GM21515 (cell line): ENCODE measurements at regions not wholly inside any gene's neighbourhood (a gene's known extent, or its start where the extent isn't known, plus 50 kb on each side); places are given as distances from the start of the nearest gene placed in this dataset.

ENCODE experiments used
- ATAC-seq: cut with Tn5 transposase; IDR thresholded peaks from one replicate; pipeline ENCODE4 v1.9.1; 2021; ENCODE audit not compliant: unreplicated experiment

DNA sequence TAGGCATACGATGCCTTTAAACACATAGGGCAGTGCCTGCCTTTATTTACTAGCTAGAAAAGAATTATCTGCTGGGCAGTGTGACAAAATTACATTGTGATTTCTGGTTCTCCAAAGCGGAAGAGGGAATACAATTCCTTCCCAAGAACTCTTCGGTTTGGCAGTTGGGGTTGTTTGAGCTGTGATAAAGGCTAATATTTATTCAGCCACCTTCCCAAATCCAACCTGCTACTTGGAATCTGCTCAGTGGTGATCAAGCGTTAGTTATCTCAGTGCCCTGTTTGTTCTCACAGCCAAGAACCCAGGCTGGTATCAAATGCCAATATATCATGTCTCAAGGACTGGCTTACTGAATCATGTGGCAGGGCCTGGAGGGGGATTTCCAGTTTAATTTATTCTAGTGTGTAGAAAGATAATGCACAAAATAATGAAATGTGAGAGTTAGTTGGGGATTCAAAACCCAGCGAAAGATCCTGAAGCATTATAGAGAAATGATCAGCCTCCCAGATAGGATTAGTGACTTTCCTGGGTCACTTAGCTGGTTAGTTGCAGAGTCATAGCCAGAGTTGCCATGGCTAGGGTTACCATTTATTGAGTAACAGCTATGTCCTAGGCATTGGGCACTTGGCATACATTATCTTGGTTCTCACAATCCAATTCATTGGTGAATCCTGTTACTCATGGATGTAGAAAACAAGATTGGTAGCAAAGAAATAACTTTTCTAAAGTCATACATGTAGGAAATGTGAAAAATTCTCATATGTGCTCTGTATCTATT lies 457.0 kb upstream of the KLF4 start:
- no peak for ATAC-seq

DNA sequence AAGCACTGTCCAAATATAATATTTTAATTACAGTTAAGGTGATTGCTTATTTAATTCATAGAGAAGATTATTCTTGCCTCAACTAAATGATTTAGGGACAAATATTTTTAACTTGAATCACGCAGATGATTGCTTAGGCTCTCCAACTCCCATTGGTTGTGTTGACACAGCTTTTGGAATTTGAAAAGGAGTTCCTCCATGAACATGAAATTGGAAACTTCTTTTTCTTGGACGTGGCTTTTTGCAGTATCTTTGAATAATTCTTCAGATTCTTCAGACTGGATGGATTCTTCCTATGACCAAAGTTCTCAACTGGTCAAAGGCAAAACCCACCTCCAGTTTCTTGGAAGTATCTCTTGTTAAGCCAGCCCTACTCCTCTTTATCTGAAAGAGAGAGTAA lies 456.4 kb upstream of the KLF4 start:
- ATAC-seq = no peak

DNA sequence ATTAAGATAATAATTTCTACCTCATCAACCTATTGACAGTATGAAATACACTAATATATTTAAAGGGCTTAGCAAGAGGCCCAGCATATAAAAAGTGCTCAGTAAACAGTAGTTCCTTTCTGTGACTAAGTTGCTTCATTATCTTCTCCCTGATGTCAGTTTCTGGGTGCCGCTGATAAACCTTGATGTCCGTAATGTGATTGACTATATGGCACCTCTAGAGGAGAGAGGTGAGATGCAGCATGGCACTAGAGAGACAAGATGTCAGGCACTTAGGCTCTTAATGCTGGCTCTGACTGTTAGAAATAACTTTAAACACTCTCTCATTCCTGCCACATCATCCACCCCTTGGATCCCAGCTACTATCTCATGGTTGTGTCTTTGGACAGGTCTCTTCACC lies 455.9 kb upstream of the KLF4 start:
- no peak for ATAC-seq

DNA sequence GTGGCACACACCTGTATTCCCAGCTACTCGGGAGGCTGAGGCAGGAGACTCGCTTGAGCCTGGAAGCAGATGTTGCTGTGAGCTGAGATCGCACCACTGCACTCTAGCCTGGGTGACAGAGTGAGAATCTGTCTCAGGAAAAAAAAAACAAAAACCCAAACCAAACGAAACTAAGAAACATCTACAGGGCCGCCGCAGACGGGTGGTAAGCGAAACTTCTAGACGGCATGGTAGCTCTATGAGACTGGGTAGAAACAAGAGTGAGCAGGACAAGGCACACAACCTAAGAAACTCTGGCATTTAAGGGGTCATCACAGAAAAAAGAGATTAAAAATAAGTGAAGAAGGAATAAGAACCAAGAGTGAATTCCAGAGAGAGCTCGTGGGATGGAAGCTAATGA lies 454.8 kb upstream of the KLF4 start:
- ATAC-seq = no peak

DNA sequence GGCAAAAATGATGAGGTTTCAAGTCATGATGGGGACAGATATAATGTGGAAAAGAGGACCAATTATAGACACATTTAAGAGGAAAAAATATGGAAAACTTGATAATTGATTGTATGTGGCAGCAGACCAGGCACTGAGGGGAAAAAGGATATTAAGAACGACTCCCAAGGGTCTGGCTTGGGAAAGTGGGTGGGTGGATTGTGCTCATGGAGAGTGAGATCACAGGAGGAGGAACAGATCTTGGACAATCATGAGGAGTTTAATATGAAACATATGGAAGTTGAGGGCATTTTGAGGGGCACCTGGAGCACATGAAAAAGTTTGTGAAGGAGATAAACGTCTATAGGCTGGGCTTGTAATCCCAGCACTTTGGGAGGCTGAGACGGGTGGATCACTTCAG lies 454.3 kb upstream of the KLF4 start:
- no peak for ATAC-seq

DNA sequence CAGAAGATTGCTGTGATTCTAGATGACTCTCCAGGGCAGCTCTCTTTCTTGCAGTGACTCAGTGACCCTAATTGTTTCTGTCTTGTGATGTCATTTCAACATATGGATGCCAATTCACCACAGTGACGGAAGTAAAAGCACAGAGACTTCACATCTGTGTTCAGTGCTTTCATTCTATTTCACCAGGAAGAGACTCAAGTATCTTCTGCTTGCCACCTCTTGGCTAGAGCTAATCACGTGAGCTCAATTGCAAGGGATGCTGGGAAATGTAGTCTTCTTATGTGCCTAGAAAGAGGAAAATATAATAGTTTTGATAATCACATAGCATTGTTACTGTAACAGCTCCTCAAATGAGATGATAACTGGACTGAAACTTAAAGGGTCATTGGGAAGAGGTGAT lies 453.3 kb upstream of the KLF4 start:
- peak; percentile 61 for ATAC-seq

DNA sequence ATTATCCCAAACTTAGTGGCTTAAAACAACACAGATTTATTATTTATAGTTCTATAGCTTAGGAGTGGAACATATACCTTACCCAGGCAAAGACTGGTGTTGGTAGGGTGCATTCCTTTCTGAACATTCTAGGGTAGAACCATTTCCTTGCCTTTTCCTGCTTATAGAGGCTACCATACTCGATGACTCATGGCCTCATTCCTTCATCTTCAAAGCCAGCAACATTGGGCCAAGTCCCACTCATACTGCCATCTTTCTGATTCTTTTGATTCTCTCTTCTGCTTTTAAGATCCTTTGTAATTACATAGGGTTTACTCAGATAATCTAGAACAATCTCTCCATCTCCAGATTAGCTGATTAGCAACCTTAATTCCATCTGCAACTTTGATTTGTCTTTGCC lies 452.7 kb upstream of the KLF4 start:
- no peak for ATAC-seq

DNA sequence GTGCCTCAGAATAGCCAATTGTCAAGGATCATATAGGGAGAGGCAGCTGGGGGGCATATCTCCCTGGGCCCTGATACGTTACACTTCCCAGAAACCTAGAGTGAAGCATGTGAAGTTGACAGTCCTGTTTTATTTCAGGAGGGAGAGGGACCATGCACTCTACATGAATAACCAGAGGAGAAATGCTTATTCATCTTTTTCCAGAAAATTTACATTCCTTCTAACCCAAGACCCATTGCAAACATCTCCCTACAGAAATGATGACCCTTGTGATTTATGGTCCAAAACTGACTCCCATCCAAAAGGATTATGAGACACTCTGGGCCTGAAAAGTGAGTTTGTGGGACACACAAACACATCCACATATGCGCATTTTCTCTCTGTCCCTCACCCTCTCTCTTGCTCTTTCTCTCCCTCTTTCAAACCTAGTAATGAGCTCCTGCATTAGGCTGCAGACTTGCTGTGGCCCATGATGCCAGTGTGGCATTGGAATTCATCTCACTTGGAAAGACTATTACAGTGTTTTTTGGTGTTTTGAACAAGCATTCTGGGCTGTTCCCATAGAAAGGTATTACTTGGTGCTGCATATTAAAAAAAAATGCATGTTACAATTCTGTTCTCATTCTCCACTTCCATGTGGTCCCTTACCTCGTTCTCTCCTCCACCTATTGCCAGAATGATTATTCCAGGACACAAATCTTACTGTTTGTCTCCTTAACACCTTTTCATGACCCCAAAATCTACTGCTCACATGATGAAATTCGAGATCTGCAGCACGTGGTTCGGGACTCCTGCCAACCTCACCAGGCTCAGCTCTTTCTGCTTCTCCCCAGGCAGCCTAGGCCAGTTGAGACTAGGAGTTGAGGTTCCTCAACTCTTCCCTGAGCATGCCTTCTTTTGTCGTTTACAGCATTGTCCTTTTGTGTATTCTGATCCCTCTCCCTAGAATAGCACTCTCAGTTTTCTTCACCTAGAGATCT lies 451.3 kb upstream of the KLF4 start:
- ATAC-seq = no peak

DNA sequence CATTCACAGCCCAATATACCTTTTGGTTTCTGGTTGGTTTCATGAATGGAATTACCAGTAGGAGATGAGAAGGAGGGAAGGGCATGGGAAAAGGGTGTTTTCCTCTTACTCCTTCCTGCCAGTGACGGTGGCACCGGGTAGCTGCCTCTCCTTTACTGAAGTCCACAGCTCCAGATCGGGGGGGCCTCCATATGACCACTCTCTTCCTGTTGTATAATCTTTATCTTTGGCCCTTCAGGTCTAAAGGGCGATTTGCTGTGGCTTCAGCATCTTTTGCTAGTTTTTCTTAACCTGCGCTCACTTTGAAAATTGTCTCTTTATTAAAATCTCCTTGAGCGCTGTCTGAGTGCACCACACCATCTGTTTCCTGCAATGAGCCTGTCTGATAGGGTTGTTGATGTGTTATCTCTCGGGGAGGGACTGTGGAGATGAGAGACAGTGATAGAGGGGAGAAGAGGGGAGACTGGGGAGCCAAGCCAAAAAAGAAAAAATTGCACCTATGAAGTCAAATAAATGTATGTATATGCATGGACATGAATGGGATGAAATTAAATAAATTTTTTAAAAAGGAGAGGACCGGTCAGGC lies 449.3 kb upstream of the KLF4 start:
- ATAC-seq = no peak

DNA sequence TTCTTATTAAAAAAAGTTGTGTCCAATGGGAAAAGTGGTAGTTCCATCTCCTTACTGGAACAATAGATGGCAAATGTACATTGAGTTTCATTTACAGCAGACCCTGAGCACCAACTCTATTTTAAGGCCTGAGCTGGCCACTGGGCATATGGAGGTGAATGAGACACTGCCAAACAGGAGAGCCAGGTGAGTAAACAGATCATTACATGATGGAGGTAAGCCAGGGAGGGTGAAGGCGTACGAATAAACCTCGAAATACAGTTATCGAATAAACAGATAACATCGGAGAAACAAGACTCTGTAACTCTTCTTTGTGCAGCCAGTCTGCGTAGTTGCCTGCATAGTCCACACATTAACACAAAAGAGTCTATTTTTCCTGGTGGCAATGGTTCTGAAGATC lies 446.4 kb upstream of the KLF4 start:
- no peak for ATAC-seq

DNA sequence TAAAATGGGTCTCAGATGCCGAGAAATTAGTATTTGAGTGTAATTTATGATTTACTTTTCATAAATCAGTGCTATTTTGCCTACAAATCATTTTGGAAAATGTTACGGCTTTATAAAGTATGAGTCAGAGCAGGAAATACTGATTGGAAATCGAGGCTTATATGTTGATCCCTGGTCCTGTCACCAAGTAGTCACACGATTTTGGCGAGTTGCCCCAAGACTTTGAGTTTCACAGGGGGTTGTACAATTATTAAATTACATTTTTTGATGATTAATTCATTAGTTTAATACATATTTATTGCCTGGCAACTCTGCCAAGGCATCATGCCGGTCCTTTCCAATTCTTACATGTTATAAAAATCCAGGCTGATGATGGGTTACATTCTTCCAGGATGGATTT lies 443.9 kb upstream of the KLF4 start:
- ATAC-seq = no peak

DNA sequence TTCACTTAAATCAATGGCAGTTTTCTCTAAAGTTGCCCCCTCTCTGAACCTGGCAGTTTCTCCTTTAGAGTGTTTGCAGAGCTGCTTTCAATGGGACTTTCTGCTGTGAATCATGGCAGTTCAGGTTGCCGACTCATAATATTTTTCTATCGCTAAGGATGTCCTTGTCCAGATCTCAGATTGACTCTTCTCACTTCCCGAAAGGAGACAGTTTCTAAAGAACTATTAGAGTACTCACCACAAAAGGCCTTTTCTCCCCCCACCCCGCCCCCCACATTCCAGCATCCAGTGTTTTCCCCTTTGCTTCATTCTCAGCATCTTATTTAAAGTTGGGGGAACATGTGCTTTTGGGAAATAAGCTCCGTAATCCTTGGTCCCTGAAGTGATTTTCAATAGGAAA lies 443.5 kb upstream of the KLF4 start:
- no peak for ATAC-seq

DNA sequence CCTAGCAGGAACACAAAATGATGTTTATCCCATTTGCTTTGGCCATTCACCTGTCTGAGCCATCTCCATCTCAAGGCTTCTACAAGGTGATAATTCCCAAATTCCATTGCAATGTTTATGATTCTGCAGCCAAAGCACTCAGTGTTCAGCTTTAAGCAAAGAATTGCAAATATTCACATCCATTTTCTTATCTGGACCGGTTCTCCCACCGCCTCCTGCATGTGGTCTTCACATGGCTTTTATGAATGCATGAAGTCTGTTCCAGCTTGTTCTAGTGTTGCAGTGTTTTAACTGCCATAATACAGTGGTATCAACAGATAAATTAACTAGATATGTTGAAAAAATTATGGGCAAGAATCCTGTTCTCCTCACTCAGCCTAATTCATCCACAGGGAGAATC lies 443.0 kb upstream of the KLF4 start:
- ATAC-seq = no peak

DNA sequence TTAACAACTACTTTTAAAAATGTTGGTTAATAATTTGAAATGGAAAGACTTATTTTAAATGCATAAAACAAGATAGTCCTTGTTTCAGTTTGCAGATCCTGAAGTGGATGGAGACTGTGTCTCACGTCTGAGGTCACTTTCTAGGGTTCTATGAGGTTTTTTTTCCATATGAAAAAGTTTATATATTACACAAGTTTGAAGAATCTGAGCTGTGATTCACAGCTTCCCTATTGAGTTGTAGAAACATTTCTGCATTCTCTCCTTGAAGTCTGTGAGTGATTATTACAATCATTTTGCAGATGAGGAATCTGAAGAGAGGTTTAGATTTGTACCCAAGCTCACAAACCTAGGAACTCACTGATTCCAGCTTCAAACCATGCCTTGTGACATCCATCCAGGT lies 442.5 kb upstream of the KLF4 start:
- no peak for ATAC-seq

DNA sequence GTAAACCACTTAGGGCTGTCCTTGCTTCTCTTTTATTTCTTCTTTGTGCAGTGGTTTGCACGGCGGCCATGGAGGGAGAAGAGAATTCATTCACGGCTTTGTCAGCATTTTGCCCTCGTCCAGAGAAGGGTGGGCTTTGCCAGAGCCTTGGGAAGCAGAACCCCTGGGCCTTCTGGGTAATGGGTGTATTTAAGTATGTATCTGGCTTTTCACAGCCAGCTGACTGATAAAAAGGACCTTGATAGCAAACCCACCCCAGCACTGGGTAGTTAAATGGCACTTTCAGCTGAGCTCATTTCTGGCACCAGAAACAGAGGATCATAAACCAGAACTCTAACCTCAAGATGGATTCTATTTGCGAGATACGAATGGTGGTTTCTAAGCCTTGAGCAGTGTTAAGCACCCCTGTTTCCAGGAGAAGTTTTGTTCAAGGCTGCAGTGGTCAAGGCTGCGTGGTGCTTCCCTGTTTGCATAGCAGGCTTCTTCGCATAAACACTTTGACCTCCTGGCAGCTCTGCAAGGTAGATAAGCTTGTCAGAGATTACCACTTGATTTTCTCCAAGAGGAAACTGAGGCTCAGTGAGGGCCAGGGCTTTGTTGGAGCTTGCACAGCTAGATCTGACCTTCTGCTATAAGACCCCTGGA lies 441.6 kb upstream of the KLF4 start:
- no peak for ATAC-seq

DNA sequence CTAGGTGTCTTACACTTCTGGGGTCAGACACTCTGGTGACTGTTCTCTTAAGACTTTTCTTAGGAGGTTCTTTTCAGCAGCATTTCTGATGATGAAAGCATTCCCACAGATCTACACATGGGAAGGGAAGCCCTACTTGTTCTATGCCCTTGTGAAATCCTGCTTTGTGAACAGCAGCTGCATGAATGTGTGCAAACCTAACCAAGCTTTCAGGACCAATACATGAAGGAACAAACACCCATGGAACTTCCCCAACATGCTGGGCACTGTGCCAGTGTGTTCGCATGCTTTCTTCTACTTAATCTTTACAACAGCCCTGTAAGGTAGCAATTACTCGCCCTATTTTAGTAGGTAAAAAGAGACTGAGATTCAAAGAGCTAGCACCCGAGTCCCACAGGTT lies 439.9 kb upstream of the KLF4 start:
- no peak for ATAC-seq

DNA sequence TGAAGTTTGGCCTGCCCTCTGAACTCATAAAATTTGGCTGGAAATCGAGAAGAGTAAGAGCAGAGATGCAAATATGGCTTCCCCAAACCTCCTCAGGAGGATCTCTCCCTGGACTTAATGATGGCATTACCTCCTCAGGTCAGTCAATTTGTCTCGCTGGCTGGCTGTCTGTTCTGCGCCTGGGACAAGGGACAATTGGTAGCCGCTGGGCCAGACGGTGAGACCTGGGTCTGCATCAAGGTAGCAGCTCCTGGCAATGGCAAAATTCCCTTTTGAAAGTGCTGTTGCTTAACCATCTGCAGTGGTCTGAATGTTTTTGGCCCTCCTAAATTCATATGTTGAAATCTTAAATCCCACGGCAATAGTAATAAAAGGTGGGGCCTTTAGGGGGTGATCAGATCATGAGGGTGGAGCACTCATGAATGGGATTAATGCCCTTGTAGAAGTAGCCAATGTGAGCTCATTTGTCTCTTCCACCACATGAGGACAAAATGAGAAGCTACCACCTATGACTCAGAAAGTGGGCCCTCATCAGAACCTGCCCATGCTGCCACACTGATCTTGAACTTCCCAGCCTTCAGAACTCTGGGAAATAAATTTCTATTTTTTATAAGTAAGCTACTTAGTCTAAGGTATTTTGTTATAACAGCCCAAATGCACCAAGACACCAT lies 439.3 kb upstream of the KLF4 start:
- ATAC-seq = no peak

DNA sequence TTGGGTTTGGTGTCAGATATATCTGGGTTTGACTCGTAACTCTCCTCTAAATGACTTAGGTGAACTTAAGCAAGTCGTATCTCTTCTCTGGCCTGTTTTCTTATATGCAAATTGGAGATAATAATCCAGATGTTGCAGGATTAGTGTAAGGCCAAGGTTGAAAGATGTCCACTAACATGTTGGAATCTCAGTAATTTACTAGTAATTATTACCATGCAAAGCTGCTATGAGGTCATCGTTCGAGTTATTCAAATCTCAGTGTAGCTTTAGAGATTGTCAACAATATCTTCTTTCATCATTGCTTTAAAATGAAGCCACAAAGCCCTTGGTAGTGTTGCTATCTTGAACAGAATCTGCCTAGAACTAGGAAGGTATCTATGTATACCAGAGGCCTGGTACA lies 437.7 kb upstream of the KLF4 start:
- no peak for ATAC-seq

DNA sequence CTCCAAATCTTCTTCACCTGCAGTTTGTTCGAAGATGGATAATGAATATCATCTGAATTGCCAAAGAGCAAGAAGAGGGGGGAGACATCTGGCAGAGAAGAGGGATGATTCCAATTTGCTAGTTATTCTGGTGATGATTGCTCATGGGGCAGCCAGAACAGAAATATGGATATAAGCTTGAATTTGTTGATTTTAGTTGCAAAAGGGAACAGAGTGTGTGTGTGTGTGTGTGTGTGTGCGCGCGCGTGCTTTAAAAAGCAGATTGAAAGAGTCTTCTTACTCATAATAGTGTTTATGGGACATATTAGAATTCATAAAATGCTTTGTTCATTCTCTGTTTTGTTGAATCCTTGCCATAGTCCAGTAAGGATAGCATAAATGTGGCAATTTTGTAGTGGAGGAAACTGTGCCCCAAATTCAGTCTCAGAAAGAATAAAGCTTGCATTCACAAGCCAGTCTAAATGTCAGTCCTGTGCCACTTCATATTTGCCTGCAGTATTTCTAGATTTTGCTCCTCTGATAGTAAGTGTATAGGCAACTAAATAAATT lies 436.3 kb upstream of the KLF4 start:
- no peak for ATAC-seq

DNA sequence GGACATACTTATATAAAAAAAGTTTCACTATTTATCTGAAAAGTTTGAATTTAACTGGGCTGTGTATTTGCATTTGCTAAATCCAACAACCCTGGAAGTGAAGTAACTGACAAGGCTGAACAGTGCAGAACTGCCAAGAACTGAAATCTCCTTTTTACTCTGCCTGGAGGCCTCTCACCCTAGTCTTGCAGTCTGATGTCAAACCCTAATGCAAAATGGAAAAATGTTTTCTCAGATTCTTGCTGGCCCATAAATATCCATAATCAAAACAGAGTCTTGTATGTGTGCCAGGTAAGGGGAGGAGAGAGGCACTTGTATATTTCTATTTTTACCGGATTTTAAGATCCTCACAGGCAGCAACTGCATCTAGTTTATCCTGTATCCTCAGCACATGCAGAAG lies 432.7 kb upstream of the KLF4 start:
- no peak for ATAC-seq

DNA sequence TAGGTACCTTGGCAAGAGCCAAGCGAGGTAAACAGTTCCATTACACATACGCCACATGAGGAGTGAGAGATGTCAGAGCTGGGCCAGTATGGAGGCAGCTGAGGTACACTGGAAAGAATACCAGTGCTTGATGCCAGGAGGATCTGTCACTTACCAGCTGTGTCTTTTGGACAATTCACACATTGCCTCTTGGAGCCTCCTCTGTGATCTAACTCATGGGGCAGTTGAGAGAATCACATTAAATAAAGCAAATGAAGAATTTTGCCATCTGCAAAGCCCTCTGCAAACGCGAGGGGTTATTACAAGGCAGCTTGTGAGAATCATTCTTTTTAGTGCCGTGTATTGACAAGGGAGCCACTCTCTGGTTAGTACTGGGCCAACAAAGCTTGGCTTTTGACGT lies 429.7 kb upstream of the KLF4 start:
- no peak for ATAC-seq
